Mesodermal cell (in vitro differentiated cells): ENCODE measurements at regions not wholly inside any gene's neighbourhood (a gene's known extent, or its start where the extent isn't known, plus 50 kb on each side); places are given as distances from the start of the nearest gene placed in this dataset.
"Not testable (repeated sequence)": the region's sequence is repeated elsewhere in the genome, so short reads cannot be mapped to it uniquely, and the experiment has no call there.

ENCODE experiments used
- H3K27ac ChIP-seq: 2 replicates; pipeline ENCODE4 v1.7.0; 2013; ENCODE audit warnings: mild to moderate bottlenecking, low read depth, low read length, moderate library complexity; ENCODE audit not compliant: severe bottlenecking
- H3K36me3 ChIP-seq: 2 replicates; pipeline ENCODE4 v1.7.1; 2013; ENCODE audit warnings: mild to moderate bottlenecking, low read length, moderate library complexity; ENCODE audit not compliant: control insufficient read depth, insufficient read depth
- H3K4me1 ChIP-seq: one replicate; pipeline ENCODE4 v1.7.1; 2013; ENCODE audit warnings: mild to moderate bottlenecking, low read length; ENCODE audit not compliant: insufficient read depth, control insufficient read depth, poor library complexity, severe bottlenecking
- H3K4me3 ChIP-seq: 2 replicates; pipeline ENCODE4 v1.7.0; 2013; ENCODE audit warnings: low read length, control low read depth, mild to moderate bottlenecking; ENCODE audit not compliant: insufficient read depth, poor library complexity, severe bottlenecking; ENCODE audit errors: extremely low read depth
- H3K9me3 ChIP-seq: 2 replicates; pipeline ENCODE4 v1.7.1; 2013; ENCODE audit warnings: mild to moderate bottlenecking, low read length, moderate library complexity; ENCODE audit not compliant: control insufficient read depth
- WGBS, 2 experiments: methylation state at CpG; one replicate each; pipeline ENCODE4 v1.1.5; 2013; ENCODE audit warnings: missing lambda C conversion rate in 2 of 2; ENCODE audit not compliant: insufficient coverage in 2 of 2; 5-methylcytosine and 5-hydroxymethylcytosine counted together

GRCh38 chr5:29001666-29002065 lies 1963.3 kb upstream of the CDH9 start:
- Histone ChIP-seq H3K9me3 (no peaks in the 10 kb centered on the region), H3K27ac (no peak overlapping the region), H3K36me3 (no peaks in the 10 kb centered on the region), H3K4me3 (no peak overlapping the region), H3K4me1 (no peaks in the 10 kb centered on the region)
- 78% methylated on average over 2 to 3 of the region's 3 CpGs for WGBS, 2 experiments

GRCh38 chr5:28984639-28985038 lies 1946.3 kb upstream of the CDH9 start:
- no peaks in the 10 kb centered on the region for H3K36me3 ChIP-seq
- H3K4me1 ChIP-seq, result no peaks in the 10 kb centered on the region
- H3K9me3 ChIP-seq, result no peaks in the 10 kb centered on the region
- WGBS, 2 experiments, result 100% methylated on average over 1 of the region's 2 CpGs; no CpG with 5 or more reads in 1 of the 2 experiments
- H3K27ac ChIP-seq, result no peak overlapping the region
- H3K4me3 ChIP-seq, result no peak overlapping the region

GRCh38 chr5:28975508-28975907 lies 1937.1 kb upstream of the CDH9 start:
- no peak overlapping the region for H3K27ac ChIP-seq
- H3K4me1 ChIP-seq, result no peaks in the 10 kb centered on the region
- WGBS, 2 experiments, result no CpG with 5 or more reads among the region's 2 CpGs
- no peaks in the 10 kb centered on the region for H3K36me3 ChIP-seq
- H3K4me3 ChIP-seq, result no peak overlapping the region
- H3K9me3 ChIP-seq, result no peaks in the 10 kb centered on the region

- Histone ChIP-seq H3K4me3 (no peak overlapping the region), H3K36me3 (no peaks in the 10 kb centered on the region), H3K4me1 (no peaks in the 10 kb centered on the region), H3K9me3 (no peaks in the 10 kb centered on the region), H3K27ac (no peak overlapping the region)
- WGBS, 2 experiments, result 97% methylated on average over 3 of the region's 3 CpGs; no CpG with 5 or more reads in 1 of the 2 experiments
These were observed 1929.5 kb upstream of the CDH9 start for GRCh38 chr5:28967848-28968247.

GRCh38 chr5:28961816-28962215 lies 1923.4 kb upstream of the CDH9 start:
- Histone ChIP-seq H3K4me3 (no peak overlapping the region), H3K4me1 (no peaks in the 10 kb centered on the region), H3K9me3 (no peaks in the 10 kb centered on the region), H3K36me3 (no peaks in the 10 kb centered on the region), H3K27ac (no peak overlapping the region)

GRCh38 chr5:28958581-28958980 lies 1920.2 kb upstream of the CDH9 start:
- no peak overlapping the region for H3K27ac ChIP-seq
- no peaks in the 10 kb centered on the region for H3K9me3 ChIP-seq
- no peaks in the 10 kb centered on the region for H3K36me3 ChIP-seq
- H3K4me1 ChIP-seq, result no peaks in the 10 kb centered on the region
- H3K4me3 ChIP-seq, result no peak overlapping the region
- WGBS, 2 experiments, result no CpG with 5 or more reads among the region's 2 CpGs

- no peak overlapping the region for H3K4me3 ChIP-seq
- no peaks in the 10 kb centered on the region for H3K4me1 ChIP-seq
- no peaks in the 10 kb centered on the region for H3K9me3 ChIP-seq
- H3K36me3 ChIP-seq, result no peaks in the 10 kb centered on the region
- no peak overlapping the region for H3K27ac ChIP-seq
These were observed 1919.1 kb upstream of the CDH9 start for GRCh38 chr5:28957450-28957849.

GRCh38 chr5:28954074-28954473 lies 1915.7 kb upstream of the CDH9 start:
- Histone ChIP-seq H3K4me1 (no peaks in the 10 kb centered on the region), H3K4me3 (no peak overlapping the region), H3K36me3 (no peaks in the 10 kb centered on the region), H3K9me3 (no peaks in the 10 kb centered on the region), H3K27ac (no peak overlapping the region)
- 80 to 95% methylated on average over 4 of the region's 4 CpGs for WGBS, 2 experiments

GRCh38 chr5:28947865-28948264 lies 1909.5 kb upstream of the CDH9 start:
- Histone ChIP-seq H3K4me1 (no peaks in the 10 kb centered on the region), H3K9me3 (no peaks in the 10 kb centered on the region), H3K36me3 (no peaks in the 10 kb centered on the region), H3K4me3 (no peak overlapping the region), H3K27ac (no peak overlapping the region)
- no CpG with 5 or more reads among the region's 2 CpGs for WGBS, 2 experiments

GRCh38 chr5:28945859-28946258 lies 1907.5 kb upstream of the CDH9 start:
- H3K4me3 ChIP-seq, result no peak overlapping the region
- no peaks in the 10 kb centered on the region for H3K36me3 ChIP-seq
- H3K4me1 ChIP-seq, result no peaks in the 10 kb centered on the region

GRCh38 chr5:28929366-28929765 lies 1891.0 kb upstream of the CDH9 start:
- 83 to 89% methylated on average over 16 to 20 of the region's 24 CpGs for WGBS, 2 experiments
- H3K36me3 ChIP-seq, H3K4me3 ChIP-seq, H3K9me3 ChIP-seq, H3K4me1 ChIP-seq, H3K27ac ChIP-seq: not testable (repeated sequence)

More at GRCh38 chr5:28945859-28946258, 1907.5 kb upstream of the CDH9 start:
- no peaks in the 10 kb centered on the region for H3K9me3 ChIP-seq
- no peak overlapping the region for H3K27ac ChIP-seq

- H3K27ac ChIP-seq, H3K9me3 ChIP-seq, H3K36me3 ChIP-seq, H3K4me1 ChIP-seq, H3K4me3 ChIP-seq: not testable (repeated sequence)
- 94 to 98% methylated on average over 9 to 17 of the region's 23 CpGs for WGBS, 2 experiments
These were observed 1890.0 kb upstream of the CDH9 start for GRCh38 chr5:28928327-28928790.
